Breast epithelium (tissue), 4 donors: ENCODE measurements at regions not wholly inside any gene's neighbourhood (a gene's known extent, or its start where the extent isn't known, plus 50 kb on each side); places are given as distances from the start of the nearest gene placed in this dataset.

Experiments used
- DNase-seq, 2 donors: peaks; one replicate each; pipeline ENCODE4 v3.0.0-alpha.2; 2019; ENCODE audit warnings: low spot score in 2 of 2
- H3K27ac ChIP-seq, 2 donors: fragments of 200-600 bp; sonication (generic) in 1 of 2; one replicate each; pipeline ENCODE4 v1.5.1; 2016 to 2019; ENCODE audit warnings: mild to moderate bottlenecking in 1 of 2
- H3K27me3 ChIP-seq, 2 donors: fragments of 200-600 bp; sonication (generic) in 1 of 2; one replicate each; pipeline versions ENCODE4 v1.5.1 to v1.6.0; 2017 to 2019; ENCODE audit warnings: control low read depth in 1 of 2, mild to moderate bottlenecking in 1 of 2
- H3K36me3 ChIP-seq: fragments of 200-600 bp; one replicate; pipeline ENCODE4 v1.5.1; 2019
- H3K4me1 ChIP-seq, 2 donors: fragments of 200-600 bp; sonication (generic); one replicate each; pipeline ENCODE4 v1.5.1; 2016 to 2019; ENCODE audit warnings: control low read depth in 1 of 2
- H3K4me3 ChIP-seq, 3 donors: fragments of 200-600 bp; sonication (generic); 1 replicate in 2 of 3; 2 replicates in 1 of 3; pipeline ENCODE4 v1.5.1; 2016 to 2019; ENCODE audit warnings: mild to moderate bottlenecking in 3 of 3, moderate library complexity in 2 of 3
- H3K9me3 ChIP-seq, 2 donors: fragments of 200-600 bp; sonication (generic) in 1 of 2; one replicate each; pipeline ENCODE4 v1.5.1; 2016 to 2019; ENCODE audit warnings: control low read depth in 1 of 2
- POLR2A ChIP-seq: fragments of 450-650 bp; IDR thresholded peaks from one replicate; pipeline ENCODE4 v1.6.1; 2016; ENCODE audit warnings: antibody characterized with exemption, mild to moderate bottlenecking, moderate library complexity
- POLR2AphosphoS5 ChIP-seq, 3 donors: sonication (generic); formaldehyde crosslinking; IDR thresholded peaks; one replicate each; pipeline ENCODE4 v1.6.1; 2017; ENCODE audit warnings: antibody characterized with exemption in 3 of 3
- intact Hi-C: fragments of 100-400 bp; cut with DNase I; formaldehyde crosslinking; loops from one replicate; pipeline ENCODE4 v1.15.1; 2023; ENCODE audit warnings: low total_unique reads
- TF ChIP-seq, protein P1 (sequence below), 3 donors: fragments of 450-650 bp; IDR thresholded peaks; one replicate each; pipeline ENCODE4 v1.5.1; 2016 to 2017; ENCODE audit warnings: antibody characterized with exemption in 3 of 3, mild to moderate bottlenecking in 3 of 3, moderate library complexity in 3 of 3

DNA sequence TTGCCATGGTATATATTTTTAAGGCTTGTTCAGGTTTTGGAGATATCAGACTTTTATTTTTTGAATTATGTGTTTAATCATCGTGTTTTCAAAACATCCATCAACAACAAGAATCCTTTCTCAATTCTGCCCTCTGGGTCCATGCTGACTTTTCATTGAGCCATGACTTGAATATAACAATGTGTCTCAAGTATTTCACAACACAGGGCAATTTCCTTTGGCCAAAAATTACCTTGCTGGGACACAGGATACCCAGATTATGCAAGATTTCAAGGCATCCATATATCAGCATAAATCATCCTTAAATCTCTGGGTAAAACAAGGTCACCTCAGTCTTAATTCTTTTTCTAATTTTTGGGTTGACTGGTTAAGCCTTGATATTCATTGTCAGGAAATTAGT lies 411.2 kb upstream of the USP24 start:
- no peaks in the 10 kb centered on the region for H3K4me1 ChIP-seq
- no peak overlapping the region for H3K27ac ChIP-seq
- H3K4me3 ChIP-seq: no peak overlapping the region
- no peaks in the 10 kb centered on the region for H3K27me3 ChIP-seq
- no peak for TF ChIP-seq POLR2AphosphoS5 (IDR thresholded peaks at IDR 0.05)
- TF ChIP-seq, protein P1, sequence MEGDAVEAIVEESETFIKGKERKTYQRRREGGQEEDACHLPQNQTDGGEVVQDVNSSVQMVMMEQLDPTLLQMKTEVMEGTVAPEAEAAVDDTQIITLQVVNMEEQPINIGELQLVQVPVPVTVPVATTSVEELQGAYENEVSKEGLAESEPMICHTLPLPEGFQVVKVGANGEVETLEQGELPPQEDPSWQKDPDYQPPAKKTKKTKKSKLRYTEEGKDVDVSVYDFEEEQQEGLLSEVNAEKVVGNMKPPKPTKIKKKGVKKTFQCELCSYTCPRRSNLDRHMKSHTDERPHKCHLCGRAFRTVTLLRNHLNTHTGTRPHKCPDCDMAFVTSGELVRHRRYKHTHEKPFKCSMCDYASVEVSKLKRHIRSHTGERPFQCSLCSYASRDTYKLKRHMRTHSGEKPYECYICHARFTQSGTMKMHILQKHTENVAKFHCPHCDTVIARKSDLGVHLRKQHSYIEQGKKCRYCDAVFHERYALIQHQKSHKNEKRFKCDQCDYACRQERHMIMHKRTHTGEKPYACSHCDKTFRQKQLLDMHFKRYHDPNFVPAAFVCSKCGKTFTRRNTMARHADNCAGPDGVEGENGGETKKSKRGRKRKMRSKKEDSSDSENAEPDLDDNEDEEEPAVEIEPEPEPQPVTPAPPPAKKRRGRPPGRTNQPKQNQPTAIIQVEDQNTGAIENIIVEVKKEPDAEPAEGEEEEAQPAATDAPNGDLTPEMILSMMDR (IDR thresholded peaks at IDR 0.05): no peak
- TF ChIP-seq POLR2A: no peak
- intact Hi-C loops: no loop called here
- DNase-seq: no peak
- peaks cover 0 to 4% of the 10 kb centered on the region in 2 donors for H3K9me3 ChIP-seq
- H3K36me3 ChIP-seq: no peaks in the 10 kb centered on the region

GRCh38 chr1:55624766-55625165 lies 409.6 kb upstream of the USP24 start:
- no peaks in the 10 kb centered on the region for H3K4me1 ChIP-seq
- H3K27ac ChIP-seq: no peak overlapping the region
- H3K4me3 ChIP-seq: no peak overlapping the region
- peaks cover 0 to 4% of the 10 kb centered on the region in 2 donors for H3K9me3 ChIP-seq
- H3K27me3 ChIP-seq: no peaks in the 10 kb centered on the region
- H3K36me3 ChIP-seq: no peaks in the 10 kb centered on the region
- TF ChIP-seq, protein P1 (IDR thresholded peaks at IDR 0.05): no peak
- TF ChIP-seq POLR2A: no peak
- TF ChIP-seq POLR2AphosphoS5 (IDR thresholded peaks at IDR 0.05): no peak
- intact Hi-C loops: no loop called here
- DNase-seq: no peak

GRCh38 chr1:55623311-55623710 lies 408.1 kb upstream of the USP24 start:
- Histone ChIP-seq H3K27ac (no peak overlapping the region), H3K27me3 (no peaks in the 10 kb centered on the region), H3K9me3 (peaks cover 0 to 4% of the 10 kb centered on the region in 2 donors), H3K36me3 (no peaks in the 10 kb centered on the region), H3K4me3 (no peak overlapping the region), H3K4me1 (no peaks in the 10 kb centered on the region)
- no peak for DNase-seq
- TF ChIP-seq POLR2AphosphoS5 (IDR thresholded peaks at IDR 0.05) (no peak), POLR2A (no peak)
- TF ChIP-seq, protein P1 (IDR thresholded peaks at IDR 0.05): no peak
- intact Hi-C loops: no loop called here

DNA sequence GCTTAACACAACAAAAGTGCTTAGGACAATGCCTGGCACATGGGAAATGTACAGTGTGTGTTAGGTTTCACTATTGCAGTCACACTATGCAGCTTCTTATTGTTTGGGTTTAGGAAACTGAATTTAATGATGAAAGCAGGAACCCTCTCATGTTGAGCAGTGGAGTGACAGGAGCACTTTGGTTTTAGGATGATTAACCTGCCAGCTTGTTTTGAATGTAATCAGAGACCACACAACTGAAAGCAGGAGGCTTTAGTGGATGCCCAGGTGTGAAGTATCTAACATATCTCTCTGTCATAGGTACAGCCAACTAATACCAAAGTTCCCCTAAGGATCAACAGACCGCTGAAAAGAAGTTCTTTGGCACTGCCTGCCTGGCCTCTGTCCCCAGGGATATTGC lies 406.9 kb upstream of the USP24 start:
- no peak for DNase-seq
- peaks cover 0 to 4% of the 10 kb centered on the region in 2 donors for H3K9me3 ChIP-seq
- H3K4me1 ChIP-seq: no peaks in the 10 kb centered on the region
- intact Hi-C loops: no loop called here
- TF ChIP-seq POLR2AphosphoS5 (IDR thresholded peaks at IDR 0.05) (no peak), POLR2A (no peak)
- TF ChIP-seq, protein P1 (IDR thresholded peaks at IDR 0.05): no peak
- H3K27ac ChIP-seq: no peak overlapping the region
- H3K27me3 ChIP-seq: no peaks in the 10 kb centered on the region
- H3K4me3 ChIP-seq: no peak overlapping the region
- H3K36me3 ChIP-seq: no peaks in the 10 kb centered on the region

DNA sequence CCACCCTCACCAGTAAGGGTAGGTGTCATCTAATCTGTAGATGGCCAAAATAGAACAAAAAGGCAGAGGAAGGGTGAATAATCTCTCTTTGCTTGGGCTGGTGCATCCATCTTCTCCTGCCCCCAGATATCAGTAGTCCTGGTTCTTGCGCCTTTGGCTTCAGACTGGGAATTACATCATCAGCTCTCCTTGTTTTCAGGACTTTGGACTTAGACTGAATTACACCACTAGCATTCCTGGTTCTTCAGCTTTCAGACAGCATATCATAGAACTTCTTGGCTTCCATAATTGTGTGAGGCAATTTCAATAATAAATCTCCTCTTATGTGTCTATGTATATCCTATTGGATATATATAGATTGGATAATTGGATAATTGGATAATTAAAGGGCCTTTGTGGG lies 403.0 kb upstream of the USP24 start:
- intact Hi-C loops: no loop called here
- H3K4me1 ChIP-seq: no peaks in the 10 kb centered on the region
- no peak overlapping the region for H3K4me3 ChIP-seq
- no peaks in the 10 kb centered on the region for H3K27me3 ChIP-seq
- DNase-seq: no peak
- no peak overlapping the region for H3K27ac ChIP-seq
- no peaks in the 10 kb centered on the region for H3K36me3 ChIP-seq
- TF ChIP-seq, protein P1 (IDR thresholded peaks at IDR 0.05): no peak
- TF ChIP-seq POLR2AphosphoS5 (IDR thresholded peaks at IDR 0.05) (no peak), POLR2A (no peak)
- H3K9me3 ChIP-seq: peaks cover 0 to 2% of the 10 kb centered on the region in 2 donors
